H1 (cell line): ENCODE measurements at regions not wholly inside any gene's neighbourhood (a gene's known extent, or its start where the extent isn't known, plus 50 kb on each side); places are given as distances from the start of the nearest gene placed in this dataset.

Experiments used
- CTBP2 ChIP-seq: IDR thresholded peaks from 2 replicates; pipeline ENCODE4 v1.7.0; 2011; ENCODE audit warnings: borderline replicate concordance, mild to moderate bottlenecking, moderate library complexity, mixed read lengths, low read length; ENCODE audit not compliant: insufficient read depth, insufficient read length
- TAF7 ChIP-seq: optimal IDR thresholded peaks from 2 replicates; pipeline ENCODE3; 2011; ENCODE audit warnings: low read depth, mild to moderate bottlenecking, inconsistent platforms, low read length, moderate library complexity, borderline replicate concordance
- TF ChIP-seq, protein P1 (sequence below): fragments of 300-600 bp; sonication (generic); IDR thresholded peaks from 2 replicates; pipeline ENCODE4 v1.7.1; 2012; ENCODE audit warnings: low read length, moderate library complexity, mild to moderate bottlenecking, inconsistent platforms; ENCODE audit not compliant: insufficient replicate concordance

- TF ChIP-seq, protein P1, sequence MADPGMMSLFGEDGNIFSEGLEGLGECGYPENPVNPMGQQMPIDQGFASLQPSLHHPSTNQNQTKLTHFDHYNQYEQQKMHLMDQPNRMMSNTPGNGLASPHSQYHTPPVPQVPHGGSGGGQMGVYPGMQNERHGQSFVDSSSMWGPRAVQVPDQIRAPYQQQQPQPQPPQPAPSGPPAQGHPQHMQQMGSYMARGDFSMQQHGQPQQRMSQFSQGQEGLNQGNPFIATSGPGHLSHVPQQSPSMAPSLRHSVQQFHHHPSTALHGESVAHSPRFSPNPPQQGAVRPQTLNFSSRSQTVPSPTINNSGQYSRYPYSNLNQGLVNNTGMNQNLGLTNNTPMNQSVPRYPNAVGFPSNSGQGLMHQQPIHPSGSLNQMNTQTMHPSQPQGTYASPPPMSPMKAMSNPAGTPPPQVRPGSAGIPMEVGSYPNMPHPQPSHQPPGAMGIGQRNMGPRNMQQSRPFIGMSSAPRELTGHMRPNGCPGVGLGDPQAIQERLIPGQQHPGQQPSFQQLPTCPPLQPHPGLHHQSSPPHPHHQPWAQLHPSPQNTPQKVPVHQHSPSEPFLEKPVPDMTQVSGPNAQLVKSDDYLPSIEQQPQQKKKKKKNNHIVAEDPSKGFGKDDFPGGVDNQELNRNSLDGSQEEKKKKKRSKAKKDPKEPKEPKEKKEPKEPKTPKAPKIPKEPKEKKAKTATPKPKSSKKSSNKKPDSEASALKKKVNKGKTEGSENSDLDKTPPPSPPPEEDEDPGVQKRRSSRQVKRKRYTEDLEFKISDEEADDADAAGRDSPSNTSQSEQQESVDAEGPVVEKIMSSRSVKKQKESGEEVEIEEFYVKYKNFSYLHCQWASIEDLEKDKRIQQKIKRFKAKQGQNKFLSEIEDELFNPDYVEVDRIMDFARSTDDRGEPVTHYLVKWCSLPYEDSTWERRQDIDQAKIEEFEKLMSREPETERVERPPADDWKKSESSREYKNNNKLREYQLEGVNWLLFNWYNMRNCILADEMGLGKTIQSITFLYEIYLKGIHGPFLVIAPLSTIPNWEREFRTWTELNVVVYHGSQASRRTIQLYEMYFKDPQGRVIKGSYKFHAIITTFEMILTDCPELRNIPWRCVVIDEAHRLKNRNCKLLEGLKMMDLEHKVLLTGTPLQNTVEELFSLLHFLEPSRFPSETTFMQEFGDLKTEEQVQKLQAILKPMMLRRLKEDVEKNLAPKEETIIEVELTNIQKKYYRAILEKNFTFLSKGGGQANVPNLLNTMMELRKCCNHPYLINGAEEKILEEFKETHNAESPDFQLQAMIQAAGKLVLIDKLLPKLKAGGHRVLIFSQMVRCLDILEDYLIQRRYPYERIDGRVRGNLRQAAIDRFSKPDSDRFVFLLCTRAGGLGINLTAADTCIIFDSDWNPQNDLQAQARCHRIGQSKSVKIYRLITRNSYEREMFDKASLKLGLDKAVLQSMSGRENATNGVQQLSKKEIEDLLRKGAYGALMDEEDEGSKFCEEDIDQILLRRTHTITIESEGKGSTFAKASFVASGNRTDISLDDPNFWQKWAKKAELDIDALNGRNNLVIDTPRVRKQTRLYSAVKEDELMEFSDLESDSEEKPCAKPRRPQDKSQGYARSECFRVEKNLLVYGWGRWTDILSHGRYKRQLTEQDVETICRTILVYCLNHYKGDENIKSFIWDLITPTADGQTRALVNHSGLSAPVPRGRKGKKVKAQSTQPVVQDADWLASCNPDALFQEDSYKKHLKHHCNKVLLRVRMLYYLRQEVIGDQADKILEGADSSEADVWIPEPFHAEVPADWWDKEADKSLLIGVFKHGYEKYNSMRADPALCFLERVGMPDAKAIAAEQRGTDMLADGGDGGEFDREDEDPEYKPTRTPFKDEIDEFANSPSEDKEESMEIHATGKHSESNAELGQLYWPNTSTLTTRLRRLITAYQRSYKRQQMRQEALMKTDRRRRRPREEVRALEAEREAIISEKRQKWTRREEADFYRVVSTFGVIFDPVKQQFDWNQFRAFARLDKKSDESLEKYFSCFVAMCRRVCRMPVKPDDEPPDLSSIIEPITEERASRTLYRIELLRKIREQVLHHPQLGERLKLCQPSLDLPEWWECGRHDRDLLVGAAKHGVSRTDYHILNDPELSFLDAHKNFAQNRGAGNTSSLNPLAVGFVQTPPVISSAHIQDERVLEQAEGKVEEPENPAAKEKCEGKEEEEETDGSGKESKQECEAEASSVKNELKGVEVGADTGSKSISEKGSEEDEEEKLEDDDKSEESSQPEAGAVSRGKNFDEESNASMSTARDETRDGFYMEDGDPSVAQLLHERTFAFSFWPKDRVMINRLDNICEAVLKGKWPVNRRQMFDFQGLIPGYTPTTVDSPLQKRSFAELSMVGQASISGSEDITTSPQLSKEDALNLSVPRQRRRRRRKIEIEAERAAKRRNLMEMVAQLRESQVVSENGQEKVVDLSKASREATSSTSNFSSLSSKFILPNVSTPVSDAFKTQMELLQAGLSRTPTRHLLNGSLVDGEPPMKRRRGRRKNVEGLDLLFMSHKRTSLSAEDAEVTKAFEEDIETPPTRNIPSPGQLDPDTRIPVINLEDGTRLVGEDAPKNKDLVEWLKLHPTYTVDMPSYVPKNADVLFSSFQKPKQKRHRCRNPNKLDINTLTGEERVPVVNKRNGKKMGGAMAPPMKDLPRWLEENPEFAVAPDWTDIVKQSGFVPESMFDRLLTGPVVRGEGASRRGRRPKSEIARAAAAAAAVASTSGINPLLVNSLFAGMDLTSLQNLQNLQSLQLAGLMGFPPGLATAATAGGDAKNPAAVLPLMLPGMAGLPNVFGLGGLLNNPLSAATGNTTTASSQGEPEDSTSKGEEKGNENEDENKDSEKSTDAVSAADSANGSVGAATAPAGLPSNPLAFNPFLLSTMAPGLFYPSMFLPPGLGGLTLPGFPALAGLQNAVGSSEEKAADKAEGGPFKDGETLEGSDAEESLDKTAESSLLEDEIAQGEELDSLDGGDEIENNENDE: no peak
- TF ChIP-seq CTBP2: no peak
- TF ChIP-seq TAF7: no peak
Observed at GRCh38 chr11:130609121-130610035, 160.9 kb downstream of the ADAMTS15 start (continued).
